BE2C (cell line): ENCODE measurements at regions not wholly inside any gene's neighbourhood (a gene's known extent, or its start where the extent isn't known, plus 50 kb on each side); places are given as distances from the start of the nearest gene placed in this dataset.

Source experiments
- DNase-seq: peaks from one replicate; pipeline ENCODE4 v3.0.0-alpha.2; 2020
- H3K27me3 ChIP-seq: fragments of 250-450 bp; sonication (Bioruptor Pico); 2 replicates; pipeline ENCODE4 v1.5.1; 2020; ENCODE audit warnings: mild to moderate bottlenecking
- H3K36me3 ChIP-seq: fragments of 250-450 bp; sonication (Bioruptor Pico); 2 replicates; pipeline ENCODE4 v1.5.1; 2020; ENCODE audit warnings: mild to moderate bottlenecking
- H3K4me1 ChIP-seq: fragments of 250-450 bp; sonication (Bioruptor Pico); 2 replicates; pipeline ENCODE4 v1.5.1; 2020
- H3K4me3 ChIP-seq: 2 replicates; pipeline ENCODE4 v1.5.1; 2011; ENCODE audit warnings: low read depth, low read length
- H3K9me3 ChIP-seq: fragments of 250-450 bp; sonication (Bioruptor Pico); 2 replicates; pipeline ENCODE4 v1.5.1; 2020
- CTCF ChIP-seq: IDR thresholded peaks from 2 replicates; pipeline ENCODE4 v1.5.1; 2012; ENCODE audit warnings: mild to moderate bottlenecking, low read depth, low read length

- Histone ChIP-seq H3K4me3 (no peak overlapping the region), H3K4me1 (no peaks in the 10 kb centered on the region), H3K9me3 (no peaks in the 10 kb centered on the region), H3K36me3 (no peaks in the 10 kb centered on the region), H3K27me3 (no peaks in the 10 kb centered on the region)
- TF ChIP-seq CTCF: no peak
- no peak for DNase-seq
Observed at GRCh38 chr2:134139611-134140010, 114.3 kb upstream of the MGAT5 start.

- Histone ChIP-seq H3K36me3 (no peaks in the 10 kb centered on the region), H3K4me1 (no peaks in the 10 kb centered on the region), H3K4me3 (no peak overlapping the region), H3K27me3 (no peaks in the 10 kb centered on the region), H3K9me3 (no peaks in the 10 kb centered on the region)
- TF ChIP-seq CTCF: no peak
- no peak for DNase-seq
Observed at GRCh38 chr2:134140251-134140661, 113.6 kb upstream of the MGAT5 start.

- H3K4me1 ChIP-seq: no peaks in the 10 kb centered on the region
- no peaks in the 10 kb centered on the region for H3K36me3 ChIP-seq
- no peaks in the 10 kb centered on the region for H3K9me3 ChIP-seq
- H3K27me3 ChIP-seq: no peaks in the 10 kb centered on the region
- TF ChIP-seq CTCF: no peak
- DNase-seq: no peak
- no peak overlapping the region for H3K4me3 ChIP-seq
Observed at GRCh38 chr2:134141598-134142340, 112.1 kb upstream of the MGAT5 start.

GRCh38 chr2:134142341-134142738, 111.5 kb upstream of the MGAT5 start:
- H3K9me3 ChIP-seq: no peaks in the 10 kb centered on the region
- DNase-seq: no peak
- H3K27me3 ChIP-seq: no peaks in the 10 kb centered on the region
- no peak overlapping the region for H3K4me3 ChIP-seq
- no peaks in the 10 kb centered on the region for H3K4me1 ChIP-seq
- no peak for TF ChIP-seq CTCF
- H3K36me3 ChIP-seq: no peaks in the 10 kb centered on the region

GRCh38 chr2:134142903-134143302, 111.0 kb upstream of the MGAT5 start:
- no peaks in the 10 kb centered on the region for H3K4me1 ChIP-seq
- H3K36me3 ChIP-seq: no peaks in the 10 kb centered on the region
- H3K4me3 ChIP-seq: no peak overlapping the region
- no peak for TF ChIP-seq CTCF
- H3K9me3 ChIP-seq: no peaks in the 10 kb centered on the region
- no peak for DNase-seq
- H3K27me3 ChIP-seq: no peaks in the 10 kb centered on the region

- TF ChIP-seq CTCF: no peak
- no peak for DNase-seq
- Histone ChIP-seq H3K9me3 (no peaks in the 10 kb centered on the region), H3K4me1 (no peaks in the 10 kb centered on the region), H3K4me3 (no peak overlapping the region), H3K27me3 (no peaks in the 10 kb centered on the region), H3K36me3 (no peaks in the 10 kb centered on the region)
Observed at GRCh38 chr2:134143568-134143967, 110.3 kb upstream of the MGAT5 start.
